ENCODE measurements at regions not wholly inside any gene's neighbourhood (a gene's known extent, or its start where the extent isn't known, plus 50 kb on each side); places are given as distances from the start of the nearest gene placed in this dataset.
"Not testable (repeated sequence)": the region's sequence is repeated elsewhere in the genome, so short reads cannot be mapped to it uniquely, and the experiment has no call there.

- Histone ChIP-seq H3K4me1 (ENCODE audit: insufficient read depth, low read length) (no peaks in the 10 kb centered on the region), H3K4me3 (ENCODE audit: low read length) (no peak overlapping the region), H3K9me3 (ENCODE audit: control insufficient read depth in 1 of 2, insufficient read depth in 1 of 2, low read length in 2 of 2) (peaks cover 4 to 6% of the 10 kb centered on the region in 2 experiments), H3K27ac (ENCODE audit: low read depth in 1 of 2, low read length in 2 of 2) (no peak overlapping the region), H3K36me3 (ENCODE audit: insufficient read depth, low read length) (no peaks in the 10 kb centered on the region), H3K27me3 (ENCODE audit: control insufficient read depth in 1 of 2, insufficient read depth in 2 of 2, low read length in 2 of 2) (no peaks in the 10 kb centered on the region)
- intact Hi-C loops (cut with DNase I, micrococcal nuclease) = no loop called here
- Mint-ChIP-seq H3K4me3 (no peak overlapping the region), H3K36me3 (ENCODE audit: low read depth) (no peaks in the 10 kb centered on the region), H3K27ac (no peak overlapping the region), H3K4me1 (ENCODE audit: low read depth) (no peaks in the 10 kb centered on the region), H3K27me3 (peaks cover 16% of the 10 kb centered on the region), H3K9me3 (peaks cover 8% of the 10 kb centered on the region)
- TF ChIP-seq, protein P1, sequence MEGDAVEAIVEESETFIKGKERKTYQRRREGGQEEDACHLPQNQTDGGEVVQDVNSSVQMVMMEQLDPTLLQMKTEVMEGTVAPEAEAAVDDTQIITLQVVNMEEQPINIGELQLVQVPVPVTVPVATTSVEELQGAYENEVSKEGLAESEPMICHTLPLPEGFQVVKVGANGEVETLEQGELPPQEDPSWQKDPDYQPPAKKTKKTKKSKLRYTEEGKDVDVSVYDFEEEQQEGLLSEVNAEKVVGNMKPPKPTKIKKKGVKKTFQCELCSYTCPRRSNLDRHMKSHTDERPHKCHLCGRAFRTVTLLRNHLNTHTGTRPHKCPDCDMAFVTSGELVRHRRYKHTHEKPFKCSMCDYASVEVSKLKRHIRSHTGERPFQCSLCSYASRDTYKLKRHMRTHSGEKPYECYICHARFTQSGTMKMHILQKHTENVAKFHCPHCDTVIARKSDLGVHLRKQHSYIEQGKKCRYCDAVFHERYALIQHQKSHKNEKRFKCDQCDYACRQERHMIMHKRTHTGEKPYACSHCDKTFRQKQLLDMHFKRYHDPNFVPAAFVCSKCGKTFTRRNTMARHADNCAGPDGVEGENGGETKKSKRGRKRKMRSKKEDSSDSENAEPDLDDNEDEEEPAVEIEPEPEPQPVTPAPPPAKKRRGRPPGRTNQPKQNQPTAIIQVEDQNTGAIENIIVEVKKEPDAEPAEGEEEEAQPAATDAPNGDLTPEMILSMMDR (IDR thresholded peaks at IDR 0.05) = no peak
- ATAC-seq (ENCODE audit: poor library complexity) = no peak
- POLR2A ChIA-PET = no interaction called here
- CTCF ChIA-PET = no interaction called here
- no peak for DNase-seq
Observed at GRCh38 chr4:163237856-163238255, 71.2 kb upstream of the NAF1 start.

GRCh38 chr4:163236389-163236788, 69.7 kb upstream of the NAF1 start:
- ATAC-seq (ENCODE audit: poor library complexity); H3K36me3 ChIP-seq (ENCODE audit: insufficient read depth, low read length); H3K9me3 ChIP-seq (ENCODE audit: control insufficient read depth in 1 of 2, insufficient read depth in 1 of 2, low read length in 2 of 2); H3K27me3 Mint-ChIP-seq; H3K4me3 ChIP-seq (ENCODE audit: low read length); H3K4me3 Mint-ChIP-seq; H3K27ac ChIP-seq (ENCODE audit: low read depth in 1 of 2, low read length in 2 of 2); H3K27me3 ChIP-seq (ENCODE audit: control insufficient read depth in 1 of 2, insufficient read depth in 2 of 2, low read length in 2 of 2); H3K36me3 Mint-ChIP-seq (ENCODE audit: low read depth); intact Hi-C loops (cut with DNase I, micrococcal nuclease); H3K9me3 Mint-ChIP-seq; H3K4me1 ChIP-seq (ENCODE audit: insufficient read depth, low read length); H3K4me1 Mint-ChIP-seq (ENCODE audit: low read depth); CTCF ChIA-PET; H3K27ac Mint-ChIP-seq; POLR2A ChIA-PET; DNase-seq: not testable (repeated sequence)

- Mint-ChIP-seq H3K4me3 (no peak overlapping the region), H3K9me3 (peaks cover 10% of the 10 kb centered on the region), H3K27ac (no peak overlapping the region), H3K36me3 (ENCODE audit: low read depth) (no peaks in the 10 kb centered on the region), H3K27me3 (peaks cover 9% of the 10 kb centered on the region), H3K4me1 (ENCODE audit: low read depth) (no peaks in the 10 kb centered on the region)
- Histone ChIP-seq H3K36me3 (ENCODE audit: insufficient read depth, low read length) (no peaks in the 10 kb centered on the region), H3K4me1 (ENCODE audit: insufficient read depth, low read length) (no peaks in the 10 kb centered on the region), H3K27ac (ENCODE audit: low read depth in 1 of 2, low read length in 2 of 2) (no peak overlapping the region), H3K9me3 (ENCODE audit: control insufficient read depth in 1 of 2, insufficient read depth in 1 of 2, low read length in 2 of 2) (peaks cover 4 to 6% of the 10 kb centered on the region in 2 experiments), H3K27me3 (ENCODE audit: control insufficient read depth in 1 of 2, insufficient read depth in 2 of 2, low read length in 2 of 2) (no peaks in the 10 kb centered on the region), H3K4me3 (ENCODE audit: low read length) (no peak overlapping the region)
- TF ChIP-seq, protein P1 (IDR thresholded peaks at IDR 0.05) = no peak
- ATAC-seq (ENCODE audit: poor library complexity) (no peak), DNase-seq (no peak)
- intact Hi-C loops (cut with DNase I, micrococcal nuclease) = no loop called here
- POLR2A ChIA-PET = no interaction called here
- CTCF ChIA-PET = no interaction called here
Observed at GRCh38 chr4:163233321-163233720, 66.6 kb upstream of the NAF1 start.

GRCh38 chr4:163228648-163229047, 62.0 kb upstream of the NAF1 start:
- POLR2A ChIA-PET = no interaction called here
- DNase-seq = no peak
- CTCF ChIA-PET = no interaction called here
- no peak for ATAC-seq (ENCODE audit: poor library complexity)
- Histone ChIP-seq H3K9me3 (ENCODE audit: control insufficient read depth in 1 of 2, insufficient read depth in 1 of 2, low read length in 2 of 2) (peaks cover 4 to 5% of the 10 kb centered on the region in 2 experiments), H3K4me1 (ENCODE audit: insufficient read depth, low read length) (no peaks in the 10 kb centered on the region), H3K27ac (ENCODE audit: low read depth in 1 of 2, low read length in 2 of 2) (no peak overlapping the region), H3K27me3 (ENCODE audit: control insufficient read depth in 1 of 2, insufficient read depth in 2 of 2, low read length in 2 of 2) (no peaks in the 10 kb centered on the region), H3K4me3 (ENCODE audit: low read length) (no peak overlapping the region), H3K36me3 (ENCODE audit: insufficient read depth, low read length) (no peaks in the 10 kb centered on the region)
- Mint-ChIP-seq H3K27me3 (peaks cover 5% of the 10 kb centered on the region), H3K9me3 (peaks cover 5% of the 10 kb centered on the region), H3K4me1 (ENCODE audit: low read depth) (no peaks in the 10 kb centered on the region), H3K4me3 (no peak overlapping the region), H3K27ac (no peak overlapping the region), H3K36me3 (ENCODE audit: low read depth) (no peaks in the 10 kb centered on the region)
- intact Hi-C loops (cut with DNase I, micrococcal nuclease) = no loop called here
- TF ChIP-seq, protein P1 (IDR thresholded peaks at IDR 0.05) = no peak
